Caki2 (cell line): ENCODE measurements at regions not wholly inside any gene's neighbourhood (a gene's known extent, or its start where the extent isn't known, plus 50 kb on each side); places are given as distances from the start of the nearest gene placed in this dataset.

ENCODE experiments used
- DNase-seq: peaks from one replicate; pipeline ENCODE4 v3.0.0-alpha.2; 2015; ENCODE audit warnings: low read depth
- in situ Hi-C: cut with HindIII; loops from 2 replicates; pipeline ENCODE4 v1.10.0; 2016; ENCODE audit warnings: low sequenced_read_pairs, low pct_unique_long_range_greater_than_20kb, mixed read lengths

DNA sequence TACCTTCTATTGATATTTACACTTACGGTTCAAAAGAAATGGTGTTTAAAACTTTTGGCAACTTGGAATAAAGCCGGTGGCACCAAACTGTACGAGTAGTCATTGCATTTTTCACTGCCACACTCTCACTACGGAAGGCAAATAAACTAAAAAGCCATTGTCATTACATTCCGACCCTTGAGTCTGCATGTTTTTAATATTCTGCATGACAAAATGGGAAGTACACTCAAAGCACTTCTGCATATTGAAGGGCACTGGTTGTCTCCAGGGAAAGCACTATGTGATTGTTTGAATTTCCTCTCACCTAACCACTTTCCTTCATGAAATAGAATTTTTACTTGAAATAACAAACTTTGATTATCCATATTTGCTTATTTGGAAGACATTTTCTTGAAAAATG lies 426.3 kb downstream of the CETN3 start:
- DNase-seq: no peak
- in situ Hi-C loops: no loop called here

DNA sequence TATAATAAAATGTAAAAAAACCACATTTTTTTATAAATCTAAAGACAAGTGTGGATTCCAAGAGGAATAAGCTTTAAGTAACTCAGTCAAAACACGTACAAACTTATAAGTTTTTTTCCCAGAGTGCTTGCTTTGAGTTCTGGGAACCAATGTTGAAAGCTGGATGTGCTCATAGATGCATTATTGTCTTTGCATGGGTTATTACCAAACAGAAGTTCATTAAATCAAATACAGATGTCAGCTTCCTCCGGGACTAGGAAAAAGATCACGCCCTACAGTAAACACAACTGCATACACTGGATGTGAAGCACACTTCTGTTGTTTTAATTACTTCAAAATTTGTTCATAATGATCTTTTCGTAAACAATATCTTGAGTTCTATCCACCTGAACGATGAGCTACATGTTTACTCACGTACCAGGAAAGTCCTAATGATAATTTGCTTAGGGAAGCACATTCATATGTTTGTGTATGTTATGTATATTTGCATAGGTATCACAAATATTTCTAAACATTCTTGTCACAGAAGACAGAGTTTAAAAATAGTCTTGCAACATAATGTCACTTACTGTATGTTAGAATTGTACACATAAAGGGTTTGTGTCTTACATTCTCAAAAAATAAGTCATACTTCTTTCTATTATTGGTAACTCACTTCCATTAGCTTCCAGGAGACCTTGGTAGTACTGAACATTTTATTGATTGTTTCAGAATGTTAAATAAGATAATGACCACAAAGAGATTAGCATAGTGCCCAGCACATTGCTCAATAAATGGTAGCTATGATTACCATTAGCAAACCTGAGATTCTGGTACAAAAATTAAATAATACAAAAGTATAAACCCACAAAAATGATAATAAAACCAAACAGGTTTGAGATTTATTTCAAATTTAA lies 427.4 kb downstream of the CETN3 start:
- DNase-seq: no peak
- in situ Hi-C loops: no loop called here

DNA sequence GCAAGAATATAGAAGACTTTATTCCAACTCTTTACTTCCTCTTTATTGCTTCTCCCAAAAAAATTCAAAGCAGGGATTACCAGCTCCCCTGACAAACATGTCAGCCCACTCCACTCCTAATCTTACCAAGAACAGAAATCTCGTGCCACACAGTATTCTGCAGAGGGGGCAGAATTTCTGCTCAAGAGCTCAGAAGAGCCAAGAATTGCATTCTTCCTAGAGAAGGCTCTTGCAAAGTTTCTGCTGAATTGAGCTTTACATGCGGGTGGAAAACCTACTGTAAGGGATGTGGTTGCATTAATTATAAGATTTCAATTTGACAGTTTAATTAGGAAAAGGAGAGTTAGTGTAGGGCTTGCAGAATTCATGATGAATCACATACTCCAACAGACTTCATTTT lies 428.5 kb downstream of the CETN3 start:
- no peak for DNase-seq
- in situ Hi-C loops: no loop called here

DNA sequence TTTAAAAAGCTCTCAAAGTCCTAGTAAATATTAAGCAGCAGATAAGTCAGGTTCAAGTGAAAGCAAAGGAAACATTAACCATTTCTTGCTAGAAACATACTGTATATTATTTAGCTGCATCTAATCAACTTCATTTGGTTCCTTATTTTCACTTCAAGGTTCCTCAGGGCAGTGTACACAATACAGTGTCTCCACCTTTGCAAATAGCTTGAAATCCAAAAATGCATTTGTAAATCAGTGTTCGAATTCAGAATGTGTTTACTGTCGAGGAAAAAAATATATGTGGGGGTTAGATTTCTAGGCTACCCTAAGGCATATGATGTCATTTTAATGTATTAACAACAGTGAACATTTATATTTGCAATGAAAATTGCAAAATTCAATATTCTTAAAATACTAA lies 436.0 kb downstream of the CETN3 start:
- DNase-seq: no peak
- in situ Hi-C loops: no loop called here

DNA sequence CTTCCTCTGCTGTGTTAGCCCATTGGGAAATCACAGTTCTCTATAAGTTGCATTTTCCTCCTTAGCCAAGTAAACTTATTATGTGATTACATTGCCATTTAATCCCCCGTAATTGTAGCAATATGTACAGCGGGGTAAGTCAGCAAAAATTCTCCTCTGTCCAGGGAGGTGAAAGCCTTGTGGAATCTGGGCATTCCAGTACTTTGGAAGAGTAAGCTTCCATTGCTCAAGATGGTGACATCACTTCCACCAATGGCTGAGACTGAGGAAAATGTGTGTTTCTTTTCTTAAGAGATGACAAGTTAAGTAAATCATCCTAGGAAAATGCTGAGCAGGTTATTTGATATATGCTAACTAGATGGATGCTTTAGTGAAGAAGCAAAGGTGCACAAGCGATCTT lies 436.7 kb downstream of the CETN3 start:
- no peak for DNase-seq
- in situ Hi-C loops: no loop called here

DNA sequence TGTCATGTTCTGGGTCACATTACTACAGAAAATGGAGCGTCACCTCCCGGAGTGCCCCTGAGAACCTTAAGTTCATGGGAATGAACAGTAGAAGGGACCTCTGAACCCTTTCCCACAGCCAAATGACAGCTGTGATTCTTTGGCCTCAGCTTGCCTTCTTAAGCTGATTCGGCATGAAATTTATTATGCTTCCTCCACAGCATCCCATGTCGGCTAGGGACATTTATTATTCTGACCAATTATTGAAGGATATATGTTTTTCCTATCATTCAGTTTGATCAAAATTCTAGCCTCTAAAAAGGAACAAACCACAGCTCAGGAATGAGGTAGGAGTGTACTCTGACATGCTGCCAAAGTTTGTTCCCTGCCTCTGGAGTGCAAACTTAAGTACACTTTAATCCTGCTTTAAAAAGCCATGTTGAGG lies 440.6 kb downstream of the CETN3 start:
- in situ Hi-C loops: no loop called here
- DNase-seq: no peak

DNA sequence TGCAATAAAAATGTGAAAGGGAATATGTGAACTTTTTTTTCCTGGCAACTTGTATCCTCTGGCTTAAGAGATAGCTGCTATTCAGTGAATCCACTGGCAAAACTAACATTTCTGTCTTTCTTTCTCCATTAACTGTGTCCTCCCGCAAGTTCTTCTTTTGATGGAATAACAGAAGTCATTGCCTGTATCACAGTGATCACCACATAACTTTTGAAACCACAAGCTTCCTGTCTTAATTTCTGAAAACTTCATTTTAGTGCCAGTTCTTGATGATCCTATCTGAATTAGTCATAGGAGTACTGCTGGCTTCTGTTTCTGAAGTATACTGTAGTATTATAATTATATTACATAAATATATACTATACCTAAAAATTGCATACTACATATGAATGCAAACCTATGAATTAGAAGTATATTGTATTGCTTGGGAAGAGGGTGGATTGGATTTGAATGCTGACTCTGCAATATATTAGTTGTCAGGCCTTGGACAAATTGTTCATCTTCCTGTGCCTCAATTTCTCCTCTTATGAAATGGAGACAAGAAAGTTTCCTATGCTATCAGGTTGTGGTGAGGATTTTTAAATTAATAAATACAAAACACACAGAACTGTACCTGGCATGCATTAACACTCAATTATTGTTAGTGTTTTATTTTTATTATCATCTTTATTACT lies 441.6 kb downstream of the CETN3 start:
- in situ Hi-C loops: no loop called here
- no peak for DNase-seq

DNA sequence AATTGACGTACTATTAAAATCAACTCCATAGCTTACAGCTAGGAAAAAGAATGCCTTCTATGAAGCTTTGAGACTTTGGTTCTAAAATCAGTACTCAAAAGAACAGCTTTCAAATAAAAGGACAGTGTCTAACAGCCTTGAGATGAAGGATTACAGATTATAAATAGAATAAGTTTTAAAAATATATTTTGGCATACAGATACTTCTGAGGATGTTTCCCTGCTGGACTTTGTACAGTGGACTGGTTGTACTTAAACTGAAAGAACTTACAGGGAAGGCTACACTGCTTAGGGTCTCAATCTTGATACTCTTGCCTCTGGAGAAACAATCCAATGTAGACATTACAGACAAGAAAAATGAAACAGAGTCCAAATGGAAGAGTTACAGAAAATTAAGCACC lies 452.7 kb downstream of the CETN3 start:
- no peak for DNase-seq
- in situ Hi-C loops: no loop called here

DNA sequence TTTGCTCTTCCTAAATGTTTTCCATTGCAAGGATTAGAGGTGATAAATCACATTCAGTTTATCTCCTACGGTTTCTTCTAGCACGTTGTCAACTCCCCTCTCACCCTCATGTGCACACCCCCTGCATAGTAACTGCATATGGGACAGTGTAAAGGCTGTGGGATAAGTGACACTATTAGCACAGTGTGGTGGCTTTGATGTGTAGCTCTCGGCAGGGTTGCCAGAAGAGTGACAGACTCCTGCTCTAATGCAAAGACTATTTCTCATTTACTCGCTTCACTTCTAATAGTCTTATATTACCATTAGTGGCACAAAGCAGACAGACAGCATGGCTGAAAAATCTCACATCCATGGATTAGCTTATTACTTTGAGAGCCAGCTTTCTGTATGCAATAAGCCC lies 454.6 kb downstream of the CETN3 start:
- DNase-seq: no peak
- in situ Hi-C loops: no loop called here

DNA sequence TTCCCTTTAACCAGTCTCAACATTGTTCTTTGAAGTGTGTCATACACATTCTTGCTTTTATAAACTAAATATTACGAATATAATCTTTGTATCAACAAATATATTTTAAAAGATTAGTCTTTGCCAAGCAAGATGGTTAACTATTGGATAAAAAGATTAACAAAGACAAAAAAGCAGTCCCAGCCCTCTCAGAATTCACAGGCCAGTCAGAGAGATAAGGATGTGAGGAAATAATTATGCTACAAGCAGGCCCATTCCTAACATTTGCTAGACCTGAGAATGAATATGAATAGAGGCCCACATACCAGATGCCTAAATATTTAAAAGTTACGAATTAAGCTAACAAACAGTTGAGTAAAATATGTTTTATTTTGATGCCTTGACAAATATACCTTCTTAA lies 457.7 kb downstream of the CETN3 start:
- DNase-seq: no peak
- in situ Hi-C loops: no loop called here

DNA sequence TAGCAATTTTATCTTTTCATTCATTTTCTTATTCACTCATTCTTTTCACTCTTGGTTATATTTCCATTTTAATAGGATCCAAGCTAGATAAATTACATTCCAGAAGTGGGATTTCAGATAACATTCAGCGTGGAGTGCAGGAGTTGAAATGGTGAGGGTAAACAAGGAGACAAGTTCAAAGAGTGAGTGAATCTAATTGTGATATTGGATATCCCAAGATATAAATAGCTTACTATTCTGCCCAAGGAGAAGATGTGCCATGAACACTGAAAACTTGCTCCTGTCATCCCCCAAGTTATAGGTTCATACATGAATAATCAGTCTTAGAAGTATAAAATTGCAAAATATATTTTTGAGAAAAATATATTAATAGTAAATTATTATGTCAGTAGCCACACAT lies 459.3 kb downstream of the CETN3 start:
- no peak for DNase-seq
- in situ Hi-C loops: no loop called here

DNA sequence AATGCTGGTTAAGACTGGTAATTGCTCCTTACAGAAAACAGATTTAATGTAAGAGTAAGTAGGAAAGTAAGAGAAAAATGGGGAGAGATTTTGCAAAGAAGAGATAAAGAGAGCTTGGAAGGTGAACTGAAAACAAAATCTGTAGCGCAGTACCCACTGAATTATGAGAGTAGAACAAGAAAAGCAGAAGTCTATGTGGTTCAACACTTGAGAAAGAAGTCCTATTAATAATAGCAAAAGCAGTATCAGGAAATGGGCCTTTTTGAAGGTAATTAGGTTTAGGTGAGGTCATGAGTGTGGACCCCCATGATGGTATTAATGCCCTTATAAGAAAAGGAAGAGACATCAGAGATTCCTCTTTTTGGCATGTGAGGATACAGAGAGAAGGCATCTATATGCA lies 460.6 kb downstream of the CETN3 start:
- in situ Hi-C loops: no loop called here
- no peak for DNase-seq

DNA sequence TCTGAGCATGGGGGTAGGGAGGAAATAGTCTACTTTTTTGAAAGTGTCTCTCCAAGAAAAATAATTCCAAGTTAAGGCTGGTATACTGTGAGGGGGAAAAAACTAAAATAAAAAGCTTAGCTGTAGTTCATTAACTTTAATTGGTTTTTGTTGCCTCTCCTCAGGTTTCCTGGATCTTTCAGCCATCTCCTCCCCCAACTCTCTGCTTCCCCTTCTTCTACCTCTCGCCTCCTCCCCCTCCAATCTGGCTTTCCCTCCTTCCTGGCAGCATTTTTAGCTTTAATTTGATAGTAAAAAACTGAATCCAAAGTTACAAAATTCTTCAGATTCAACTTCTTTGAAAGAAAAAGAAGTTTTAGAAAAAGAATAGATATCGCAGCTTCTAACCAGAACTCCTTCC lies 462.6 kb downstream of the CETN3 start:
- no peak for DNase-seq
- in situ Hi-C loops: no loop called here

DNA sequence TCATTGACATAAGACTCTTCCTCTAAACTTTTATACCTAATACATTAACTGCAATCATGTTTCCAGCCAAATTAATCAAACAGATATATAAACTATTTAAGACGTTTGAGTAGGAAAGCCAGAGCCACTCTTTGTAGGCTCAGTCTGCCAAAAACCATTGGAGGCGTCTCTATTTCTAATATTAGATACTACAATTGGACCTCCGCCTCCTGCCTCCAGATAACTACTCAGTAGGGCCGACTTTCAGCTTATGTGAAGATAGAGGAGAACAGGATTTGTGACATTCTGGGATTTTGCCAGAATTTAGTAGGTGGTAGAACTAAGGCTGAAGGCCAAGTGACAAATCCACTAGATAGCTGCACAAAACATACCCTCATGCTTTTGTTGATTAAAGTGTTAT lies 463.0 kb downstream of the CETN3 start:
- no peak for DNase-seq
- in situ Hi-C loops: no loop called here

DNA sequence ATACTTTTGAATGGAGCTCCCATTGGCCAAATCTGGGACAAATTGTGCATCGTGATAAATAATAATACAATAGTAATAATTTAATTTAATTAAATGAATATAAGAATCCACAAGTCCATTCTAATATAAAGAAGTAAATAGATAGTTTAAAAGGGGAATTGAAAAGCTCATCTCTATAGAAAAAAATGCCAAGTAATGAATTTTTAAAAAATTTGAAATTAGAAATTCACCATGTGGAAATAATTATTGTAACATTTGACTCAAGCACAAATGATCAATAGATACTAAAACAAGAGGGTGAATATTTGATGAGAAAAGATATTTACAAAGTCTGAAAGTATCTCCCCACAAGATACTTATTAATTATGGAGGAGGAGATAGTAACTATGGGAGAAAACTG lies 467.4 kb downstream of the CETN3 start:
- no peak for DNase-seq
- in situ Hi-C loops: no loop called here

DNA sequence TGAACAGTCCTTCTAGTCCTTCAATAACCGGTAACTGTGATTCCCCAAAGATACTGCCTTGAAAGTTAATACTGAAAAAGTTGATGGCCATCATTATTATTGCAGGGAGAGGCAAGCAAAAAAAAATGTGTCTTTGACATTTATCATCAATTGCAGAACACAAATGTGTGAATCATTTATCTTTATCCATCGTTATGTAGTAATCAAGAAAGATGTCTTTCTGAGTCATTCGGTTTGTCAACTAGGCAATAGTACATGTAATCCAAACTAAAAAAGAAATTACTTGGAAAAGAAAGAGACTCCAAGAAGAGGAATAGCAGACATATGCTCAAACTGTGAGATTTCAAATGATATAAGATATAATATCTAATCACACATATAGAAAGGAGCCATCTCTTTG lies 473.0 kb downstream of the CETN3 start:
- no peak for DNase-seq

DNA sequence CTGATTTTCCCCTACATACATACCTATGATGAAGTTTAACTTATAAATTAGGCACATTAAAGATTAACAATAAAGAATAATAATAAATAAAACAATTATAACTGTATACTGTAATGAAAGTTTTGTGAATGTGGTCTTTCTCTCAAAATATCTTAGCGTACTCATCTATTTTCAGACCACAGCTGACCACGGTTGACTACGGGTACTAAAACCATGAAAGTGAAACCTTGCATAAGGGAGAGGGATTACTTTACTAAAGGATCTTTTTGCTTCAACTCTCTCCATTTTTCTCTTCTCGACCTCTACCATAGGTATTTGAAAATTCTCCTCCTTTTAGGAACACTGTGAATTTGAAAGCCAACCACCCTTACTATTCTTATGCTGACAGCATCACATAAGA lies 475.5 kb downstream of the CETN3 start:
- in situ Hi-C loops: no loop called here
- DNase-seq: no peak

More for the DNA sequence above, 473.0 kb downstream of the CETN3 start:
- in situ Hi-C loops: no loop called here

DNA sequence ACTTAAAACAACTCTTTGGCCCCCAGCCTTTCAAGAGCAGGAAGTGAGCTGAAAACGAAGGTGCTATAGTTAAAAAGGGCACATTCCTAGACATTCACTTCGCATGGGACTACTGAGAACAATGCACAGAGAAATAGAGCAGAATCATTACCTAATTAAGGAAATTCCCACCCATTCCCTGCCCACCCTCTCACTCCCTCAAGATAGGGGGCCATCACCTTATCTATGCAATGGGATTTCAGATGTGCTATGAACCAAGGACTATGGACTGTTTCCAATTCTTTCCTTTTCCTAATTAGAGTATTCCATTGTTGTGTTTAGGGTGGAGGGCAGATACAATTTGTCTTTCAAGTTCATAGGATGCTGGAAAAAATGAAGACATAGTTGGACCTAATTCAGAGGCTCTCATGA lies 476.8 kb downstream of the CETN3 start:
- in situ Hi-C loops: no loop called here
- DNase-seq: no peak

DNA sequence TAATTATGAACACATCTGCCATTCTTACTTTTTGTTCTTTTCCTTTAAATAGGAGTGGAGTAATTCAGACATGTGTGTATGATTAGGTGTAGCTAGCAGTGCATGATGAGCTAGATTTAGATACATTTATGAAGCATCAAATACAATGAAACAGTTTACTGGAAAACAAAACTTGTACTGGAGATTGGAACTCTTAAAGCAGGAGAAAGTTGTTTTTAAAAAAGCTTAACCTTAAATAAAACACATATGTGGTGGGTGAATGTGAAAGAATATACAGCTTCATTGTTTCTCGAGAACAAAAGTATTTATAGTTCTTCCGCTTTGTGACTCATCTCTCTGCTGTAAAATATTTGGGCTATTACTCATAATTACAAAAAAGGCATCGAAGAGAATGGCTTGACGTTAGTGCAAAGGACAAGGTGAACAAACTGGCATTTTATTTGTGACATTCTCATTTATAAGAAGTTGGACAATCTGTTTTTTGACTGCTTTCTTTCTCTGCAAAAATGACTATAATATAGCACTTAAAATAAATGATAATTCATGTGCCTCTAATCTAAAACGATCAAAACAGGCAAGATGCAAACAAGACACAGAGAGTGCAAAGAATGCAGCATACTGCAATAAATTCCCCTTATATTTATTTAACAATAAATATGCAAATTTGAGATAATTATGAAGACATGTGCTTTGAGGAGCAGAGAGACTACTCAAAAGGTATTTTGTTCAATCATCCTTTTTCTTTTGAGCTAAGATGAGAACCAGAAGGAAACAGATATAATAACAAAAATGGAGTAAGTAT lies 478.8 kb downstream of the CETN3 start:
- in situ Hi-C loops: no loop called here
- peak; percentile 53 for DNase-seq
